ENCODE measurements at regions not wholly inside any gene's neighbourhood (a gene's known extent, or its start where the extent isn't known, plus 50 kb on each side); places are given as distances from the start of the nearest gene placed in this dataset.

GRCh38 chr4:167406181-167406580 is 171.9 kb upstream of the SPOCK3 start:
- Histone ChIP-seq H3K23me2 (ENCODE audit: low read depth, low read length) (no peaks in the 10 kb centered on the region), H3K9me3 (ENCODE audit: insufficient read depth in 2 of 2, low read depth in 1 of 2, low read length in 1 of 2) (no peaks in the 10 kb centered on the region), H3K23ac (ENCODE audit: insufficient read length) (no peak overlapping the region), H3K27me3 (replicated peaks in 1 of 4; ENCODE audit: control insufficient read depth in 3 of 4, extremely low read depth in 1 of 4, insufficient read depth in 3 of 4, low read length in 3 of 4) (no peaks in the 10 kb centered on the region), H3K56ac (replicated peaks; ENCODE audit: insufficient read length, low read depth, low read length) (no peak overlapping the region), H3K36me3 (ENCODE audit: control insufficient read depth in 2 of 4, insufficient read depth in 4 of 4, low read length in 3 of 4) (no peaks in the 10 kb centered on the region), H3K79me2 (ENCODE audit: control insufficient read depth in 1 of 2, insufficient read depth in 2 of 2, low read length in 2 of 2) (no peaks in the 10 kb centered on the region), H4K5ac (ENCODE audit: insufficient read length, low read depth, low read length) (no peak overlapping the region), H2BK12ac (ENCODE audit: low read depth, low read length) (no peak overlapping the region), H3K4me3 (ENCODE audit: extremely low read depth in 1 of 4, insufficient read depth in 2 of 4, low read depth in 3 of 4, low read length in 4 of 4) (no peak overlapping the region), H2AFZ (ENCODE audit: low read length) (no peak overlapping the region), H2BK15ac (ENCODE audit: low read length) (no peak overlapping the region), H2BK5ac (ENCODE audit: low read depth, low read length) (no peak overlapping the region), H2BK20ac (ENCODE audit: low read length) (no peak overlapping the region), H3K18ac (ENCODE audit: extremely low read depth, low read length) (no peak overlapping the region), H3K4ac (replicated peaks; ENCODE audit: insufficient read length, low read depth, low read length) (no peak overlapping the region), H4K8ac (ENCODE audit: extremely low read depth, insufficient read depth, low read length) (no peak overlapping the region), H3K4me1 (replicated peaks in 1 of 4; ENCODE audit: control insufficient read depth in 3 of 4, insufficient read depth in 4 of 4, low read length in 3 of 4) (no peaks in the 10 kb centered on the region), H3K79me1 (ENCODE audit: low read depth, low read length) (no peaks in the 10 kb centered on the region), H4K91ac (replicated peaks; ENCODE audit: insufficient read length, low read length) (no peak overlapping the region), H3K4me2 (ENCODE audit: insufficient read depth in 1 of 2, low read depth in 2 of 2, low read length in 2 of 2) (no peak overlapping the region), H3K27ac (ENCODE audit: low read depth, low read length) (no peak overlapping the region), H2AK5ac (ENCODE audit: low read depth, low read length) (no peak overlapping the region), H2BK120ac (replicated peaks; ENCODE audit: low read depth, low read length) (no peak overlapping the region), H3K9ac (replicated peaks in 1 of 4; ENCODE audit: extremely low read depth in 1 of 4, low read depth in 3 of 4, low read length in 3 of 4) (no peak overlapping the region), H4K20me1 (replicated peaks in 1 of 2; ENCODE audit: control insufficient read depth in 1 of 2, insufficient read depth in 2 of 2, low read length in 2 of 2) (no peaks in the 10 kb centered on the region), H3K14ac (ENCODE audit: insufficient read length) (no peak overlapping the region)
- WGBS, 2 experiments (ENCODE audit: extremely low coverage in 1 of 2, insufficient coverage in 1 of 2, insufficient read length in 1 of 2, insufficient replicate concordance in 2 of 2, low coverage in 1 of 2, low lambda C conversion rate in 2 of 2, missing lambda C conversion rate in 1 of 2) = 83% methylated on average over 1 of the region's 1 CpG; no CpG with 5 or more reads in 1 of the 2 experiments
- FAIRE-seq = no peak
- ChIA-PET POLR2A (ENCODE audit: partially characterized antibody) (no interaction called here), CTCF (ENCODE audit: partially characterized antibody) (no interaction called here)
- DNase-seq (ENCODE audit: low read depth in 1 of 2, low spot score in 2 of 2) = no peak
- TF ChIP-seq TCF12 (IDR thresholded peaks at IDR 0.05; ENCODE audit: low read depth, low read length) (no peak), RBBP5 (IDR thresholded peaks at IDR 0.05; ENCODE audit: borderline replicate concordance, low read depth, low read length) (no peak), GABPA (IDR thresholded peaks at IDR 0.05; ENCODE audit: borderline replicate concordance, insufficient read depth, low read length) (no peak), RXRA (IDR thresholded peaks at IDR 0.05; ENCODE audit: insufficient read depth, low read depth, low read length) (no peak), POLR2A (IDR thresholded peaks at IDR 0.05; ENCODE audit: control extremely low read depth in 1 of 2, low read depth in 2 of 2, low read length in 2 of 2) (no peak)
